ENCODE measurements at regions not wholly inside any gene's neighbourhood (a gene's known extent, or its start where the extent isn't known, plus 50 kb on each side); places are given as distances from the start of the nearest gene placed in this dataset.
"Not testable (repeated sequence)": the region's sequence is repeated elsewhere in the genome, so short reads cannot be mapped to it uniquely, and the experiment has no call there.

- DNase-seq, result no peak
These were observed 481.3 kb upstream of the ADGRL3 start for GRCh38 chr4:60718874-60719273.

GRCh38 chr4:60721685-60722084 is 478.4 kb upstream of the ADGRL3 start:
- DNase-seq, result no peak

- no peak for DNase-seq
These were observed 476.3 kb upstream of the ADGRL3 start for GRCh38 chr4:60723796-60724195.

DNA sequence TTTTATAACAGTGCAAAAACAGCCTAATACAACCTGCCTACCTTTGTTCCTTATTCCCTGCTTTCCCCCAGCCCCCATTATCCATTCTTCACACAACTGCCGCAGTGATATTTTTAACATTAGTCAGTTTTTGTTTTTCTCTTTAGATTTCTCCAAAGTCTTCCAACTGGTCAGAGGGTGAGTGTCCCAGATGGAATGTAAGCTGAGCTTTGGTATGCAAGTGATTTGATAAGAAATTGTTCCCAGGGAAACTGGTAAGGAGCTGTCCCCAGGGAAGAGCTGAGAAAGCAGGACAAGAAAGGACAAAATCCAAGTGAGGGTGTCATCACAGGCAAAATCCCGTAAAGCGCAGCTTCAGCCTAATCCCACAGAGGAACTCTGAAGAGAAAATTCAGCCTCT is 475.5 kb upstream of the ADGRL3 start:
- DNase-seq, result peak; percentile 1

- no peak for DNase-seq
These were observed 473.3 kb upstream of the ADGRL3 start for GRCh38 chr4:60726779-60727178.

GRCh38 chr4:60729194-60729593 is 470.9 kb upstream of the ADGRL3 start:
- DNase-seq, result no peak

DNA sequence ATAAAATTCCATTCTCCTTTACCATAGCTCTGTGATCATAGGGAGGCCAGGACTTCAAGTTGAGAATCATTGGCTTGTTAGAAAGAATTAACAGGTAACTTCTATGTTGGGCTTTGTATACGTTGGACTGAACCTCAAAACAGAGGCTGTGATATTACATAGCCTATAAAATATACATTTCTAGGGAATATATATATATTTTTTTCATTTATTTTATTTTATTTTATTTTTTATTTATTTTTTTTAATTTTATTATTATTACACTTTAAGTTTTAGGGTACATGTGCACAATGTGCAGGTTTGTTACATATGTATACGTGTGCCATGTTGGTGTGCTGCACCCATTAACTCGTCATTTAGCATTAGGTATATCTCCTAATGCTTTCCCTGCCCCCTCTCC is 470.4 kb upstream of the ADGRL3 start:
- DNase-seq, result not testable (repeated sequence)

GRCh38 chr4:60737858-60738257 is 462.3 kb upstream of the ADGRL3 start:
- DNase-seq, result no peak

- no peak for DNase-seq
These were observed 456.5 kb upstream of the ADGRL3 start for GRCh38 chr4:60743654-60744053.

DNA sequence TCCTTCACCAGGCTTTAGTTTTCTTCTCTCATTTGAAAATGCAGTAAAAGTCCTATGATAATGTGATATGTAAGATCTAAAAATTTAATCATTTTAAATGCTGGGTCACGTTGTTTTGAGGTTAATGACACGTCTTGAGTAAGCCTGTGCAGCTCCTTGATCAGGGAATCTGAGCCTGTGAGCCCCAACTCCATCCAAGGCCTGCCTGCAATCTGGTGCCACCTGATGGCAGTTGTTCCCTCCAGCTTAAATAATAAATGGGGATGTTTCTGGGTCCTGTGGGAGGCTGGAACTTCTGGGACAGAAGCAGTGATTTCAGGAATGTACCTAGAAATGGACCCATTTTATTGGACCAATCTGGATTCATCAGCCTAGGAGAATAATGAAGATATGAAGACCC is 455.4 kb upstream of the ADGRL3 start:
- no peak for DNase-seq

DNA sequence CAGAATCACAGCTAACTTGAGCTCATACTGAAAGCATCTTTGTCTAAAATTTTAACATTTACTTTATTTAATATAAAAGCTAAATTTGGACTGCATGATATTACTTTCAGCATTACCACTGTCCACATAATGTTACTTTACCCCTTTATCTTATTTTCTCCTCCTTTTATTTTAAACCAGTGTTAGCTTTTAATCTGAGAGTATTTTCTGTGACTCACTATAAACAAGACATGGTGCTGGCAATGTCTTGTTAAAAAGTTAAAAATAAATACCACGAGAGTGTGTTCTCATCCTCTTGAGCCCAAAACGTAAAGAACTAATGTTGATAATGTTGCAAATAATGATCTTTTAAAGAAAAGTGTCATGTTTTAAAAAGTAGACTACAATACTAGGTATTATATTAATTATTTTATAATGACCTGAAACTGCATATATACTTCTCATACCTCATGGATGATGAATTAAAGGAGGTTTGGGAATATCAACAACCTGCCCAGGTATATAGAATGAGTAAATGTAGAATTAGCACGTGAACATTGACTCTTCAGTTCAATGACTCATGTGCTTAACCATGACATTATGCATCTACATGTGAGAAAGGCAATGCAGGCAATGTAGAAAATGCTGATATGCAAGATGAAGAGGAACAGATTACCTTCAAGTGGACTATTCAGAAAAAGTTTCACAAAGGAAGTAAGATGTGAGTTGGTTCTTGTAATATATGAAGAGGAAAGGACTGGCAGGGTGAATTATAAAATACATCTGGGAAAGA is 454.1 kb upstream of the ADGRL3 start:
- DNase-seq, result no peak

- no peak for DNase-seq
These were observed 449.2 kb upstream of the ADGRL3 start for GRCh38 chr4:60750962-60751361.

- DNase-seq, result no peak
These were observed 442.0 kb upstream of the ADGRL3 start for GRCh38 chr4:60757986-60758680.

DNA sequence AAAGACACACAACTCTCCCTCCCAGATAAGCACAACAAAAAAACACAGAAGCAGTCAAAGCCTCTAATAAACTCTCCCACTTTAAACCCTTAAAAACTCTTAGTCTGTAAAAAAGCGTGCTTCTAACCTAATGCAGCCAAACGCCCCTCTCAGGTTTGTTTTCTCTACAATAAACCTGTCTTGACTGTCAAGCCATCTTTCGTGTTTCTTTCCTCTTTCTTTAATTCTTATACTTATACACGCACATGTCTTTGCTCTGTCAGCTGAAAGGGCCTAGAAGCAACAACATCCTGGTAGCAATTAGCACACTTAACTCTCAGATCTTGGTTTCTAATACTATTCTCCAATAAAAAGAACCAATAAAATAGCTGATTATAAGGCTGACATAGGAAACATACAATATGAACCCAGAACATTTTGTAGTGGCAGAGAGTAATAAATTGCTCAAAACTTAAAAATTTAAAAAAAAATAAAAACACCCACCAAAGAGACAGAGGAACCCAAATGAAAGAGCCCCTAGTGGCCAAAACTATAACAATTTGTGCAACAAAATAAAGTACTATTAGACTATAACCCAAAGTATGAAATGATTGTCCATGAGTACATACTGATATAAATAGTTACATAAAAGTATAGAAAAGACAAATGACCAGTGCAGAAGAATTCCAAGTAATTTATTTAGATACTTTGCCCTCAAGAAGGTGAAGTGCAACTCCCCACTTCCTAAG is 440.4 kb upstream of the ADGRL3 start:
- DNase-seq, result no peak

GRCh38 chr4:60780874-60781273 is 419.3 kb upstream of the ADGRL3 start:
- DNase-seq, result no peak

GRCh38 chr4:60790608-60791007 is 409.5 kb upstream of the ADGRL3 start:
- no peak for DNase-seq

- DNase-seq, result no peak
These were observed 405.8 kb upstream of the ADGRL3 start for GRCh38 chr4:60794372-60794771.

GRCh38 chr4:60799214-60799613 is 400.9 kb upstream of the ADGRL3 start:
- no peak for DNase-seq

- DNase-seq, result no peak
These were observed 399.4 kb upstream of the ADGRL3 start for GRCh38 chr4:60800701-60801100.

- no peak for DNase-seq
These were observed 394.4 kb upstream of the ADGRL3 start for GRCh38 chr4:60805500-60806313.

- no peak for DNase-seq
These were observed 391.2 kb upstream of the ADGRL3 start for GRCh38 chr4:60808726-60809485.

- no peak for DNase-seq
These were observed 390.7 kb upstream of the ADGRL3 start for GRCh38 chr4:60809486-60809800.

All from 8988T (cell line).